Right lobe of liver (tissue), 6 donors: ENCODE measurements at regions not wholly inside any gene's neighbourhood (a gene's known extent, or its start where the extent isn't known, plus 50 kb on each side); places are given as distances from the start of the nearest gene placed in this dataset.

ENCODE experiments used
- ATAC-seq, 4 donors: fragments of 200-7000 bp; cut with Tn5 transposase; one replicate each; pipeline ENCODE4 v1.9.1; 2020; ENCODE audit warnings: mild to moderate bottlenecking in 4 of 4, moderate library complexity in 4 of 4
- DNase-seq, 3 donors: peaks; one replicate each; pipeline ENCODE4 v3.0.0-alpha.2; 2020
- H3K27ac ChIP-seq, 3 donors: fragments of 200-600 bp; one replicate each; pipeline ENCODE4 v1.8.0; 2022
- H3K27me3 ChIP-seq, 2 donors: fragments of 200-600 bp; one replicate each; pipeline ENCODE4 v1.8.0; 2022
- H3K36me3 ChIP-seq, 4 donors: fragments of 200-600 bp; sonication (generic) in 1 of 4; one replicate each; pipeline versions ENCODE4 v1.5.1 to v1.8.0; 2017 to 2022; ENCODE audit warnings: control low read depth in 1 of 4
- H3K4me1 ChIP-seq, 4 donors: fragments of 200-600 bp; sonication (generic) in 1 of 4; one replicate each; pipeline versions ENCODE4 v1.5.1 to v1.8.0; 2017 to 2022; ENCODE audit warnings: control low read depth in 1 of 4
- H3K4me3 ChIP-seq, 3 donors: fragments of 200-600 bp; one replicate each; pipeline ENCODE4 v1.8.0; 2022
- H3K9me3 ChIP-seq, 4 donors: fragments of 200-600 bp; sonication (generic) in 1 of 4; one replicate each; pipeline versions ENCODE4 v1.5.1 to v1.8.0; 2017 to 2022; ENCODE audit warnings: control low read depth in 1 of 4
- POLR2A ChIP-seq: fragments of 450-650 bp; IDR thresholded peaks from one replicate; pipeline ENCODE4 v1.6.1; 2017; ENCODE audit warnings: antibody characterized with exemption, mild to moderate bottlenecking
- WGBS: methylation state at CpG from one replicate; pipeline ENCODE4 v1.1.6; 2018; ENCODE audit warnings: low coverage, low lambda C conversion rate; ENCODE audit not compliant: insufficient coverage; ENCODE audit errors: missing lambda C conversion rate; 5-methylcytosine and 5-hydroxymethylcytosine counted together
- intact Hi-C, 2 donors: fragments of 100-400 bp; cut with DNase I; formaldehyde crosslinking; loops; one replicate each; pipeline versions ENCODE4 v1.11.2 to v1.14.1; 2022
- TF ChIP-seq, protein P1 (sequence below), 4 donors: fragments of 200-600 bp in 3 of 4; fragments of 450-650 bp in 1 of 4; IDR thresholded peaks; one replicate each; pipeline versions ENCODE4 v1.5.1 to v1.8.0; 2016 to 2022; ENCODE audit warnings: antibody characterized with exemption in 4 of 4, mild to moderate bottlenecking in 2 of 4
- donor health status: DM: no; HTN: yes; CAD: no.
- donor health status: DM: no; HTN: no; CAD: no.
- donor health status: DM: no; HTN: no; CAD: no.
- donor health status: DM: no; HTN: yes; CAD: no.
- donor health status: DM: no; HTN: yes; CAD: no.

DNA sequence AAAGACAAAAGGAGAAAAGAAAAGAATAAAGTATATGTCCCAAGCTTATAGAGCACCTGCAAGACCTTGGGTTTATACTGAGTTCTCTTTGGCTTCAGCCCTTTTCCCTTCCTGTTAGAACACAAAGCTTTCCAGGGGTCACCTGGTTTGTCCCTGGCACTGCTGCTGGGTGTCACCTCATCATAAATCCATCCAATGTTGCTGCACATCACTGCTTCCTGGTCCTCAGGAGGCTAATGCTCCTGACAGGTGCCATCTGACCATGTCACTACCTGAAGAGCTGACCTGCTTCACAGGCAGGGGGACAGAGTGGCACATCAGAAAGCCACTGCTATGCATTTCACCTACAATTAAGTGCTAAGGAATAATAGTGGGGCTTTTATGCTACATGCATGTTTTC, 164.6 kb upstream of the ELAC2 start:
- no peak for DNase-seq

DNA sequence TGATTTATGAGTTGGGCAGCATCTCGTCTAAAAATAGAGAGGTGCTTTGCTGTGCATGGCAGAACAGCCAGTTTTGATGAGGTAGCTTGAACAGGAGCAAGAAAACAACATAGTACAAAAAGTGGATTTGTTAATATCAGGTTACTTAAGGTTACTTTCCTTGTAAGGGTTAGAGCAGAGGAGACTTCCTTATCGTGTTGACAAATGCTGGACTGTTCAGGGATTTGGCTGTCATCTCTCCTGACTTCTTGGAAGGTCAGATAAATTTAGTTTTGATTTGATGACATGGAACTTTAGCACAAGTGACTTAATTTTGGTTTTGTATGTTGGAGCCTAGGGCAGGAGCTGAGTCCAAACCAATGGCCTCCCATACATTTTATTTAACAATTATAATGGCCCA, 163.9 kb upstream of the ELAC2 start:
- no peak for ATAC-seq
- WGBS: 23% methylated on average over 2 of the region's 2 CpGs
- H3K27ac ChIP-seq: no peak overlapping the region
- intact Hi-C loops: no loop called here
- TF ChIP-seq POLR2A: no peak
- TF ChIP-seq, protein P1, sequence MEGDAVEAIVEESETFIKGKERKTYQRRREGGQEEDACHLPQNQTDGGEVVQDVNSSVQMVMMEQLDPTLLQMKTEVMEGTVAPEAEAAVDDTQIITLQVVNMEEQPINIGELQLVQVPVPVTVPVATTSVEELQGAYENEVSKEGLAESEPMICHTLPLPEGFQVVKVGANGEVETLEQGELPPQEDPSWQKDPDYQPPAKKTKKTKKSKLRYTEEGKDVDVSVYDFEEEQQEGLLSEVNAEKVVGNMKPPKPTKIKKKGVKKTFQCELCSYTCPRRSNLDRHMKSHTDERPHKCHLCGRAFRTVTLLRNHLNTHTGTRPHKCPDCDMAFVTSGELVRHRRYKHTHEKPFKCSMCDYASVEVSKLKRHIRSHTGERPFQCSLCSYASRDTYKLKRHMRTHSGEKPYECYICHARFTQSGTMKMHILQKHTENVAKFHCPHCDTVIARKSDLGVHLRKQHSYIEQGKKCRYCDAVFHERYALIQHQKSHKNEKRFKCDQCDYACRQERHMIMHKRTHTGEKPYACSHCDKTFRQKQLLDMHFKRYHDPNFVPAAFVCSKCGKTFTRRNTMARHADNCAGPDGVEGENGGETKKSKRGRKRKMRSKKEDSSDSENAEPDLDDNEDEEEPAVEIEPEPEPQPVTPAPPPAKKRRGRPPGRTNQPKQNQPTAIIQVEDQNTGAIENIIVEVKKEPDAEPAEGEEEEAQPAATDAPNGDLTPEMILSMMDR (IDR thresholded peaks at IDR 0.05): no peak
- H3K4me1 ChIP-seq: no peaks in the 10 kb centered on the region
- H3K4me3 ChIP-seq: no peak overlapping the region
- no peaks in the 10 kb centered on the region for H3K27me3 ChIP-seq
- H3K36me3 ChIP-seq: no peaks in the 10 kb centered on the region
- no peaks in the 10 kb centered on the region for H3K9me3 ChIP-seq
- no peak for DNase-seq

More for the DNA sequence above, 164.6 kb upstream of the ELAC2 start:
- Histone ChIP-seq H3K4me3 (no peak overlapping the region), H3K27ac (no peak overlapping the region), H3K27me3 (no peaks in the 10 kb centered on the region), H3K36me3 (no peaks in the 10 kb centered on the region), H3K4me1 (no peaks in the 10 kb centered on the region), H3K9me3 (no peaks in the 10 kb centered on the region)
- ATAC-seq: no peak
- TF ChIP-seq, protein P1 (IDR thresholded peaks at IDR 0.05): no peak
- TF ChIP-seq POLR2A: no peak
- intact Hi-C loops: no loop called here

DNA sequence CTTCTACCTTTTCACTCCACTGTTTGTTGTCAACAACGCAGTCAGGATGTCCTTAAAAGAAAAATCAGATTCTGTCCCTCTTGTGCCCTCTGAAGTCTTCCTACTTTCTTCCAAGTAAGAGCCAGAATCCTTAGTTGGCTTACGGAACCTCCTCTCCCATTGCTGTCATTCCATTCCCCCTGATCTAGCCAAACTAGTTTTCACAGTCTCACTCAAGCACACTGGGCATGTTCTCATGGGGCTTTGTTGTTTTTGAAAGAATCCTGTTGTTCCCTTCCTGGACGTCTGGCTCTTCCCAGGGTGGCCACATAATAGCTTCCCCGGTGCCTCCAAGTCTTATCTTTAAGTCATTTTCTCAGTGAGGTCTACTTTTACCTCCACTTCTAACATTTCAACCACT, 158.6 kb upstream of the ELAC2 start:
- DNase-seq: no peak
- WGBS: 46% methylated on average over 4 of the region's 4 CpGs

DNA sequence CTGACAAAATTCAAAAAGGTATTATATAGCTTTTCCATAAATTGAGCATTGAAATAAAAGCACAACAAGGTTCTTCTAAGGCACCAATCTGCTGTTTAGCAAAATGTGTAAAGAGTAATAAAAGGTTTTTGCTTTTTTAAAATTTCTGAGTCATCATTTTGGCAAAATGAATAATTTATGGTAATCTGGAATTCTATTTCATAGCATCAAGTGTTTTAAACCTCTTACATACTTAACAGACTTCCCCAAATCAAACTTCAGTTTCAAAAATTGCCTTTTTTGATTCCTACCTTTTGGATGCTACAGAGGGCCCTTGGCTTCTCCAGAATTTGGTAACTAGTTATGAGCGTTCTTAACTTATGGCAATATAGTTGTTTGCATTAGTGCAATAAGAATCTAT, 154.0 kb upstream of the ELAC2 start:
- TF ChIP-seq POLR2A: no peak
- TF ChIP-seq, protein P1 (IDR thresholded peaks at IDR 0.05): no peak
- peaks cover 0 to 8% (median 0%) of the 10 kb centered on the region in 4 donors for H3K9me3 ChIP-seq
- ATAC-seq: no peak
- DNase-seq: no peak
- H3K27me3 ChIP-seq: no peaks in the 10 kb centered on the region
- WGBS: 53% methylated on average over 1 of the region's 1 CpG
- no peak overlapping the region for H3K27ac ChIP-seq
- no peaks in the 10 kb centered on the region for H3K36me3 ChIP-seq
- no peak overlapping the region for H3K4me3 ChIP-seq
- no peaks in the 10 kb centered on the region for H3K4me1 ChIP-seq
- intact Hi-C loops: no loop called here

More for the DNA sequence above, 158.6 kb upstream of the ELAC2 start:
- Histone ChIP-seq H3K27ac (no peak overlapping the region), H3K36me3 (no peaks in the 10 kb centered on the region), H3K4me3 (no peak overlapping the region), H3K27me3 (no peaks in the 10 kb centered on the region), H3K9me3 (peaks cover 0 to 8% (median 0%) of the 10 kb centered on the region in 4 donors), H3K4me1 (no peaks in the 10 kb centered on the region)
- no peak for ATAC-seq
- intact Hi-C loops: no loop called here
- TF ChIP-seq, protein P1 (IDR thresholded peaks at IDR 0.05): no peak
- TF ChIP-seq POLR2A: no peak

DNA sequence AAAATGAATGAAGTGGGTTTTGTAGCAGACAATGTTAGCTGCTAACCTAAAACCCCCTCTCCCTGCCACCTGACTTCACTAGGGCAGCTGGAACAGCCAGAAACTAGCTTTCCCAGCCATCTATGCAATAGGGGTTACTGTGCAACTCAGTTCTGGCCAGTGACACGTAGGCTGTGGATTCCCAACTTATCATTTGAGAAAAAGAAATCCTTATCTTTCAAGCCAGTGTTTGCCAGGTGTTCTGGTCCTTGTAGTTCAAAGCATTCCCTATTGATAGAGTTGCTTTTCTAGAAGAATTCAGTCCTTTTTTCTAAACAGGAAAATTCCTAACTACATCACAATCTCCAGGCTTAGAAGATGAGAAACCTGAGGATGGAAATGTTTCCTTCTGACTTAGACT, 144.5 kb upstream of the ELAC2 start:
- H3K4me3 ChIP-seq: no peak overlapping the region
- no peak for ATAC-seq
- no peaks in the 10 kb centered on the region for H3K4me1 ChIP-seq
- no peaks in the 10 kb centered on the region for H3K9me3 ChIP-seq
- no peaks in the 10 kb centered on the region for H3K36me3 ChIP-seq
- no peak for TF ChIP-seq POLR2A
- TF ChIP-seq, protein P1 (IDR thresholded peaks at IDR 0.05): no peak
- H3K27ac ChIP-seq: no peak overlapping the region
- DNase-seq: no peak
- no peaks in the 10 kb centered on the region for H3K27me3 ChIP-seq
- intact Hi-C loops: no loop called here
- no CpG with 5 or more reads among the region's 1 CpG for WGBS
